Activated CD4-positive, CD25-positive, alpha-beta regulatory T cell treated with anti-CD3 and anti-CD28 coated beads, Interleukin-2, amount 50 U/mL, for 24 hours (primary cell): ENCODE measurements at regions not wholly inside any gene's neighbourhood (a gene's known extent, or its start where the extent isn't known, plus 50 kb on each side); places are given as distances from the start of the nearest gene placed in this dataset.
"Not testable (repeated sequence)": the region's sequence is repeated elsewhere in the genome, so short reads cannot be mapped to it uniquely, and the experiment has no call there.

Source experiments
- ATAC-seq, 2 donors: fragments of 150-1000 bp; cut with Tn5 transposase; one replicate each; pipeline ENCODE4 v1.10.0; 2021; ENCODE audit warnings: mild to moderate bottlenecking in 1 of 2, moderate library complexity in 1 of 2

GRCh38 chr16:15307184-15307583 is 70.9 kb downstream of the NPIPA5 start:
- not testable (repeated sequence) for ATAC-seq

- ATAC-seq: not testable (repeated sequence)
These were observed 72.2 kb downstream of the NPIPA5 start for GRCh38 chr16:15305889-15306288.

- ATAC-seq: not testable (repeated sequence)
These were observed 74.3 kb downstream of the NPIPA5 start for GRCh38 chr16:15303667-15304324.

GRCh38 chr16:15297104-15297503 is 81.0 kb downstream of the NPIPA5 start:
- not testable (repeated sequence) for ATAC-seq

GRCh38 chr16:15274796-15275195 is 103.3 kb downstream of the NPIPA5 start:
- not testable (repeated sequence) for ATAC-seq

GRCh38 chr16:15273964-15274363 is 104.1 kb downstream of the NPIPA5 start:
- ATAC-seq: not testable (repeated sequence)

- not testable (repeated sequence) for ATAC-seq
These were observed 111.2 kb downstream of the NPIPA5 start for GRCh38 chr16:15266941-15267340.

- ATAC-seq: not testable (repeated sequence)
These were observed 115.9 kb downstream of the NPIPA5 start for GRCh38 chr16:15262212-15262611.

GRCh38 chr16:15247971-15248370 is 130.1 kb downstream of the NPIPA5 start:
- not testable (repeated sequence) for ATAC-seq

GRCh38 chr16:15236674-15237323 is 141.3 kb downstream of the NPIPA5 start:
- ATAC-seq: not testable (repeated sequence)

- ATAC-seq: not testable (repeated sequence)
These were observed 141.1 kb upstream of the RRN3 start for GRCh38 chr16:15235140-15235539.

- ATAC-seq: not testable (repeated sequence)
These were observed 140.6 kb upstream of the RRN3 start for GRCh38 chr16:15234702-15235101.

GRCh38 chr16:15230432-15230831 is 136.4 kb upstream of the RRN3 start:
- ATAC-seq: not testable (repeated sequence)

GRCh38 chr16:15229661-15230060 is 135.6 kb upstream of the RRN3 start:
- ATAC-seq: not testable (repeated sequence)

- ATAC-seq: not testable (repeated sequence)
These were observed 130.6 kb upstream of the RRN3 start for GRCh38 chr16:15224651-15225050.

- ATAC-seq: not testable (repeated sequence)
These were observed 129.3 kb upstream of the RRN3 start for GRCh38 chr16:15223398-15223797.

- peak; percentile 53 to 59 for ATAC-seq
These were observed 125.9 kb upstream of the RRN3 start for GRCh38 chr16:15219679-15220615.

GRCh38 chr16:15218856-15219500 is 124.9 kb upstream of the RRN3 start:
- ATAC-seq: not testable (repeated sequence)

GRCh38 chr16:15207202-15207981 is 113.3 kb upstream of the RRN3 start:
- not testable (repeated sequence) for ATAC-seq

- not testable (repeated sequence) for ATAC-seq
These were observed 112.4 kb upstream of the RRN3 start for GRCh38 chr16:15206439-15206838.

- ATAC-seq: not testable (repeated sequence)
These were observed 111.9 kb upstream of the RRN3 start for GRCh38 chr16:15205939-15206338.

GRCh38 chr16:15204571-15204970 is 110.5 kb upstream of the RRN3 start:
- not testable (repeated sequence) for ATAC-seq
